HepG2 (cell line): ENCODE measurements at regions not wholly inside any gene's neighbourhood (a gene's known extent, or its start where the extent isn't known, plus 50 kb on each side); places are given as distances from the start of the nearest gene placed in this dataset.

Experiments used
- ATAC-seq: fragments of 200-7000 bp; cut with Tn5 transposase; 3 replicates; pipeline ENCODE4 v1.9.1; 2020; ENCODE audit warnings: mild to moderate bottlenecking, moderate library complexity
- BruUV-seq: library from RNA; stranded (reverse); fragments of 400-500 nt; replicated peaks from 2 replicates; lab custom pipeline; 2021; lab: Mats Ljungman, UMichigan
- CTCF ChIA-PET: fragments of 300-600 bp; formaldehyde crosslinking; extraction: SDS; loops from one replicate; lab custom pipeline; 2021; ENCODE audit warnings: low total read pairs, inconsistent platforms, low intra/inter-chr PET ratio; lab: Yijun Ruan, JAX
- POLR2A ChIA-PET: fragments of 350-600 bp; sonication (Branson Sonifier 250); formaldehyde crosslinking; loops from one replicate; lab custom pipeline; 2020; ENCODE audit warnings: antibody characterized with exemption, inconsistent platforms; lab: Yijun Ruan, JAX
- DNase-seq: peaks from one replicate; pipeline ENCODE4 v3.0.0-alpha.2; 2015; ENCODE audit warnings: low spot score
- FAIRE-seq: peaks from 3 replicates; lab custom pipeline; 2011; peaks lifted over from hg19 to GRCh38; lab: Jason Lieb, UNC
- H2AFZ ChIP-seq: one replicate; pipeline ENCODE4 v1.6.1; 2011; ENCODE audit warnings: low read length, inconsistent platforms
- H3K27ac ChIP-seq: fragments of 300-600 bp; 3 replicates; pipeline ENCODE4 v1.8.0; 2011; ENCODE audit warnings: mixed run types, mild to moderate bottlenecking, mixed read lengths, low read length, inconsistent platforms; ENCODE audit not compliant: insufficient read depth; ENCODE audit errors: extremely low read length
- H3K27me3 ChIP-seq, 2 experiments: fragments of 200-600 bp in 1 of 2; 2 replicates in 1 of 2; 3 replicates in 1 of 2; pipeline versions ENCODE4 v1.6.0 to v1.8.0; 2011; ENCODE audit warnings: low read length in 2 of 2, mild to moderate bottlenecking in 2 of 2, moderate library complexity in 2 of 2, inconsistent platforms in 1 of 2; ENCODE audit not compliant: insufficient read depth in 2 of 2, control insufficient read depth in 1 of 2
- H3K36me3 ChIP-seq, 2 experiments: fragments of 200-600 bp in 1 of 2; replicated peaks in 1 of 2; 2 replicates in 1 of 2; 3 replicates in 1 of 2; pipeline versions ENCODE4 v1.5.1 to v1.8.0; 2011; ENCODE audit warnings: low read length in 2 of 2, inconsistent platforms in 1 of 2; ENCODE audit not compliant: insufficient read depth in 2 of 2, control insufficient read depth in 1 of 2
- H3K4me1 ChIP-seq: 2 replicates; pipeline ENCODE4 v1.5.1; 2012; ENCODE audit warnings: low read length, inconsistent platforms; ENCODE audit not compliant: insufficient read depth
- H3K4me2 ChIP-seq: 2 replicates; pipeline ENCODE4 v1.6.0; 2011; ENCODE audit warnings: low read depth, low read length, inconsistent platforms
- H3K4me3 ChIP-seq, 3 experiments: fragments of 200-600 bp in 1 of 3; sonication (generic), shearing (Covaris generic) in 1 of 3; replicated peaks in 1 of 3; 2 replicates each; pipeline ENCODE4 v1.5.1; 2011 to 2016; ENCODE audit warnings: low read length in 3 of 3, inconsistent platforms in 2 of 3, low read depth in 2 of 3, mild to moderate bottlenecking in 2 of 3, control low read depth in 1 of 3, mixed read lengths in 1 of 3; ENCODE audit not compliant: insufficient read depth in 1 of 3
- H3K79me2 ChIP-seq: one replicate; pipeline ENCODE4 v1.6.1; 2011; ENCODE audit warnings: low read length, inconsistent platforms; ENCODE audit not compliant: insufficient read depth
- H3K9ac ChIP-seq: 2 replicates; pipeline ENCODE4 v1.6.0; 2011; ENCODE audit warnings: mild to moderate bottlenecking, low read depth, low read length, inconsistent platforms; ENCODE audit not compliant: insufficient read depth
- H3K9me3 ChIP-seq: 2 replicates; pipeline ENCODE4 v1.5.1; 2012; ENCODE audit warnings: mild to moderate bottlenecking, low read length
- H4K20me1 ChIP-seq: 2 replicates; pipeline ENCODE4 v1.6.0; 2011; ENCODE audit warnings: inconsistent platforms, mild to moderate bottlenecking, low read length, moderate library complexity; ENCODE audit not compliant: insufficient read depth
- IKZF4 ChIP-seq: sonication (generic); formaldehyde crosslinking; IDR thresholded peaks from 2 replicates; pipeline ENCODE4 v1.5.1; 2020; ENCODE audit warnings: borderline replicate concordance, mild to moderate bottlenecking, low read depth, missing genetic modification reagents; ENCODE audit errors: not compliant biosample characterization
- KLF15 ChIP-seq: sonication (generic); formaldehyde crosslinking; IDR thresholded peaks from 2 replicates; pipeline ENCODE4 v1.8.1; 2023; ENCODE audit warnings: borderline replicate concordance, mild to moderate bottlenecking, inconsistent platforms, missing genetic modification reagents, mixed read lengths
- MAFF ChIP-seq: IDR thresholded peaks from 2 replicates; pipeline ENCODE4 v1.6.1; 2011; ENCODE audit warnings: low read depth, low read length, improper control_type of control experiment
- MAFK ChIP-seq, 2 experiments: IDR thresholded peaks in 1 of 2; conservative IDR thresholded peaks in 1 of 2; 2 replicates each; pipeline ENCODE4 v1.6.1; 2011; ENCODE audit warnings: improper control_type of control experiment in 2 of 2, low read length in 2 of 2
- ZNF468 ChIP-seq: sonication (generic); formaldehyde crosslinking; IDR thresholded peaks from 2 replicates; pipeline ENCODE4 v1.8.0; 2022; ENCODE audit warnings: mild to moderate bottlenecking, moderate library complexity, missing genetic modification reagents
- WGBS: methylation state at CpG from one replicate; pipeline ENCODE4 v1.1.6; 2017; ENCODE audit warnings: low lambda C conversion rate; 5-methylcytosine and 5-hydroxymethylcytosine counted together
- in situ Hi-C: cut with HindIII; loops from 2 replicates; pipeline ENCODE4 v1.10.0; 2017; ENCODE audit warnings: low pct_unique_long_range_greater_than_20kb; ENCODE audit not compliant: extremely low pct_ligation_motif_present
- intact Hi-C: fragments of 100-400 bp; cut with micrococcal nuclease; formaldehyde crosslinking; loops from one replicate; pipeline ENCODE4 v1.10.0; 2022; ENCODE audit not compliant: unreplicated experiment

- WGBS = 0% methylated on average over 1 of the region's 1 CpG
- no peak for FAIRE-seq
- Histone ChIP-seq H3K27me3 (no peaks in the 10 kb centered on the region), H3K79me2 (no peaks in the 10 kb centered on the region), H3K4me2 (no peak overlapping the region), H3K27ac (no peak overlapping the region), H3K9me3 (no peaks in the 10 kb centered on the region), H3K9ac (no peak overlapping the region), H2AFZ (no peak overlapping the region), H4K20me1 (no peaks in the 10 kb centered on the region), H3K36me3 (no peaks in the 10 kb centered on the region), H3K4me3 (no peak overlapping the region), H3K4me1 (no peaks in the 10 kb centered on the region)
- ChIA-PET POLR2A (no interaction called here), CTCF (no interaction called here)
- in situ Hi-C loops = no loop called here
- intact Hi-C loops = no loop called here
- no peak for DNase-seq
- no TSS peak for BruUV-seq
- ATAC-seq = no peak
- no peak for TF ChIP-seq IKZF4 (CRISPR knock-in tag)
- TF ChIP-seq ZNF468 = no peak
Measured at GRCh38 chr13:106078191-106078590, 457.3 kb downstream of the EFNB2 start.

- no peak for TF ChIP-seq KLF15 (CRISPR knock-in tag)
- peak; percentile 75 to 93 for TF ChIP-seq MAFK (conservative IDR thresholded peaks at IDR 0.05 in 1 of 2, IDR thresholded peaks at IDR 0.05 in 1 of 2; ENCODE audit: low read length in 2 of 2)
- TF ChIP-seq MAFF = peak; percentile 90
- no peak overlapping the region for H3K9ac ChIP-seq
- H3K4me2 ChIP-seq = no peak overlapping the region
- in situ Hi-C loops = no loop called here
- H3K27ac ChIP-seq = no peak overlapping the region
- no peaks in the 10 kb centered on the region for H3K79me2 ChIP-seq
- H3K9me3 ChIP-seq = no peaks in the 10 kb centered on the region
- H3K27me3 ChIP-seq = no peaks in the 10 kb centered on the region; a peak in 1 of 5 replicates
- ATAC-seq = no peak
- H3K4me1 ChIP-seq = no peaks in the 10 kb centered on the region
- no peak overlapping the region for H3K4me3 ChIP-seq
- FAIRE-seq = no peak
- no peaks in the 10 kb centered on the region for H3K36me3 ChIP-seq
- intact Hi-C loops = no loop called here
- CTCF ChIA-PET = no interaction called here
- POLR2A ChIA-PET = no interaction called here
- H4K20me1 ChIP-seq = no peaks in the 10 kb centered on the region
- no peak overlapping the region for H2AFZ ChIP-seq
- DNase-seq = no peak
- BruUV-seq = no TSS peak
- WGBS = 63% methylated on average over 1 of the region's 1 CpG
Measured at GRCh38 chr13:106077017-106077416, 458.4 kb downstream of the EFNB2 start.
